ENCODE measurements at regions not wholly inside any gene's neighbourhood (a gene's known extent, or its start where the extent isn't known, plus 50 kb on each side); places are given as distances from the start of the nearest gene placed in this dataset.
"Not testable (repeated sequence)": the region's sequence is repeated elsewhere in the genome, so short reads cannot be mapped to it uniquely, and the experiment has no call there.

DNA sequence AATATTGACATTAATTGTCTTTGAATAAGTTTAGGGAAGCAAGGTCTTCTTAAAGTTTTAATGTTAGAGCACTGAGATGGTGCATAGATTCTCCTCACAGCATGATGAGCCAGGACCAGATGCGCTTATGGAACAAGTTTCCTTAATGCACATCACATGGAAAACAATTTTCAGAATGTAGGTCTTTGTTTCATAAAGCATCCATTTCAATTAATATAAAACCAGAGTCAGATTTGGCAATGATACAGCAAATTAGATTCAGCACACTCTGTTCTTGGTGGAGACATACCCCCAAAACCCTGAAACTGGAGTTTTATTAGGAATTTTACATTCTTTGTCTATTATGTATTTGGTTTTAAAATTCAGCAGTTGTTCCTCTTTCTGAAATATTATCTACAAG is 402.1 kb upstream of the SEMA6A start:
- intact Hi-C loops (cut with micrococcal nuclease): no loop called here
- no peak overlapping the region for H3K4me3 Mint-ChIP-seq
- no peaks in the 10 kb centered on the region for H3K27me3 Mint-ChIP-seq (ENCODE audit: insufficient read depth)
- no peak overlapping the region for H3K27ac Mint-ChIP-seq
- no peaks in the 10 kb centered on the region for H3K4me1 Mint-ChIP-seq (ENCODE audit: low read depth)
- no peaks in the 10 kb centered on the region for H3K36me3 Mint-ChIP-seq (ENCODE audit: low read depth)
- no peak for DNase-seq (ENCODE audit: low spot score)
- H3K9me3 Mint-ChIP-seq: no peaks in the 10 kb centered on the region

- H3K36me3 Mint-ChIP-seq (ENCODE audit: low read depth): no peaks in the 10 kb centered on the region
- H3K9me3 Mint-ChIP-seq: no peaks in the 10 kb centered on the region
- no peak overlapping the region for H3K27ac Mint-ChIP-seq
- H3K4me3 Mint-ChIP-seq: no peak overlapping the region
- intact Hi-C loops (cut with micrococcal nuclease): no loop called here
- H3K27me3 Mint-ChIP-seq (ENCODE audit: insufficient read depth): no peaks in the 10 kb centered on the region
- DNase-seq (ENCODE audit: low spot score): no peak
- no peaks in the 10 kb centered on the region for H3K4me1 Mint-ChIP-seq (ENCODE audit: low read depth)
These were observed 396.5 kb upstream of the SEMA6A start for GRCh38 chr5:116971131-116971530.

DNA sequence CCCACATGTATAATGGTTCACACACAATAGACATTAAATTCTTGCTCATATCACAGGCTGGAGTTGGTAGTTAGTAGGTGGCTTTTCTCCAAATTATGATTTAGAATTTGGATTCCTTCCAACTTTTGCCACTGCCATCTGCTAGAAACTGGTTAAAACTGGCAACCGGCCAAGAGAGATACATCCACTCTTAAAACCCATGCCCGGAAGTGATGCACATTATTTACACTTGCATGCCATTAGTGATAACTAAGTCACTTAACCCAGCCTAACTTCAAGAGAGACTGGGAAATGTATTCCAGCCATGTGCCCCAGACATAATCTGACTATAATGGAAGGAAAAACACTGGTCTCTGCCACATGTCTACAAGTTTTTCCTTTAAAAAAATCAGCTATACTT is 395.7 kb upstream of the SEMA6A start:
- H3K27ac Mint-ChIP-seq: no peak overlapping the region
- DNase-seq (ENCODE audit: low spot score): no peak

GRCh38 chr5:116964438-116964837 is 389.8 kb upstream of the SEMA6A start:
- intact Hi-C loops (cut with micrococcal nuclease): no loop called here
- no peaks in the 10 kb centered on the region for H3K9me3 Mint-ChIP-seq
- DNase-seq (ENCODE audit: low spot score): no peak
- no peaks in the 10 kb centered on the region for H3K36me3 Mint-ChIP-seq (ENCODE audit: low read depth)
- no peak overlapping the region for H3K4me3 Mint-ChIP-seq
- H3K27ac Mint-ChIP-seq: no peak overlapping the region
- H3K27me3 Mint-ChIP-seq (ENCODE audit: insufficient read depth): no peaks in the 10 kb centered on the region
- H3K4me1 Mint-ChIP-seq (ENCODE audit: low read depth): no peaks in the 10 kb centered on the region

More for the DNA sequence above, 395.7 kb upstream of the SEMA6A start:
- no peaks in the 10 kb centered on the region for H3K4me1 Mint-ChIP-seq (ENCODE audit: low read depth)
- H3K36me3 Mint-ChIP-seq (ENCODE audit: low read depth): no peaks in the 10 kb centered on the region
- no peaks in the 10 kb centered on the region for H3K27me3 Mint-ChIP-seq (ENCODE audit: insufficient read depth)
- H3K4me3 Mint-ChIP-seq: no peak overlapping the region
- no peaks in the 10 kb centered on the region for H3K9me3 Mint-ChIP-seq
- intact Hi-C loops (cut with micrococcal nuclease): no loop called here

DNA sequence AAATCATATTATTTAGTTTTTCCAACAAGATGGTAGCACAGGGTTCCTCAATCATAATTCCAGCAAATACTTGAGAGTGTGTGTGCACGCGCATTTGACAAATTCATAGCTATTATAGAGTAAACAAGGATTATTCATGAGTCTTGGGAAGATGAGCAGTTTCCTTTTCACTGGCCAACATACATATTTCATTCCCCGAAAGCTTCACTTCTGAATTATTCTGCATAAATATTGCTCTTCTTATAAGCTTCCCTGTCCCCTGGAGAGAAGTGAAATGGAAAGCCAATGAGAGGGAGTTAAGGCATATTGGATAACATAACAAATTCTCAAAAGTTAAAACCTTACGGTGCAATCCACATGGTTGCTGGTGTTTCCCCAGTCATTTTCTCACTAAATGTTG is 386.4 kb upstream of the SEMA6A start:
- Mint-ChIP-seq H3K36me3 (ENCODE audit: low read depth) (no peaks in the 10 kb centered on the region), H3K27me3 (ENCODE audit: insufficient read depth) (no peaks in the 10 kb centered on the region), H3K4me3 (no peak overlapping the region), H3K9me3 (no peaks in the 10 kb centered on the region), H3K4me1 (ENCODE audit: low read depth) (no peaks in the 10 kb centered on the region), H3K27ac (no peak overlapping the region)
- no peak for DNase-seq (ENCODE audit: low spot score)
- intact Hi-C loops (cut with micrococcal nuclease): no loop called here

DNA sequence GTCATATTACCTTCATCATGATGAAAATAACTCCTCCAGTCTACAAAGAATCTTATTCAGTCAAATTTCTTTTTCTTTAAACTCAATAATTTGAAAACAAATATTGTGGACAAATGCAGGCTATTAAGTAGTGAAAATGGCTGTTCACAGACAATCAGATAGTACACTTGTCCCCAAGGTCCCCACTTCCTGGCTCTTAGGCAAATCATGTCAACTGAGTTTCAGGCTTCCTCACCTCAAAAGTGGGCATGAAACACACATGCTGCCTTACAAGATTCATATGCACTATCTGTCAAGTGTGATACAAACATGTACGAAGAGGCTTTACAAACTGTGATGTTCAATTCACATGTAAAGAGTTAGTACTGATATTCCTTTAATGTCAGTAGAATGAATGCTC is 385.2 kb upstream of the SEMA6A start:
- H3K36me3 Mint-ChIP-seq (ENCODE audit: low read depth): no peaks in the 10 kb centered on the region
- intact Hi-C loops (cut with micrococcal nuclease): no loop called here
- H3K9me3 Mint-ChIP-seq: no peaks in the 10 kb centered on the region
- no peak overlapping the region for H3K27ac Mint-ChIP-seq
- DNase-seq (ENCODE audit: low spot score): no peak
- no peaks in the 10 kb centered on the region for H3K4me1 Mint-ChIP-seq (ENCODE audit: low read depth)
- H3K27me3 Mint-ChIP-seq (ENCODE audit: insufficient read depth): no peaks in the 10 kb centered on the region
- H3K4me3 Mint-ChIP-seq: no peak overlapping the region

DNA sequence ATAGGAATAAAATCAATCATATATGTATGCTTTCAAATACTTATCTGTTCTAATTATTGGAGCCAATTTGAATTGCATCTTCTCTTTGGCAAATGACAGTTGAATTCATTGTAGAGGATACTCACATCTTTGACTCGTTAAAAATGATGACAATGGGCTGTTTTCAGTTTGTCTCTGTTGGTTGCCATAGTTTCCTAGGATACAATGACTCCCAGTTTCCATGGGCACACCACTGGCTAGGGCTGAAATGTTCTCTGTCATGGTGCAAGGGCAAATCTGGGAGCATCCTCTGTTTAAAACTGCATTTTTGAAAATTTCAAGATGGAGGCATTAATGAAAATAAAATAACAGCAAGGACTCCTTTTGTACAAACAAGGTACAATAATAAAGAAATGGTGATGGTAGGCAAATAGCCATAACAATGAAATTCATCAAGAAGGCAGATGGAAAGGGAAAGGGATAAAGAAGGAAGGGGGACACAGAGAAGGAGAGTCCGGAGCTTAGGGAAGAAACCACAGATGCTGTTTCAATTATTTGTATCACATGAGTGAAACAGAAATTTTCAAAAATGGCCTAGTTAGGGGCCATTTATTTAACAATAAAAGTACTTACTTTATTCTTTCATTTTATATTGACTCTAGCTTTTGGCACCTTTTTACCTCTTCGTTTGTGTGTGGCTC is 378.8 kb upstream of the SEMA6A start:
- H3K36me3 Mint-ChIP-seq (ENCODE audit: low read depth): no peaks in the 10 kb centered on the region
- H3K4me3 Mint-ChIP-seq: no peak overlapping the region
- no peaks in the 10 kb centered on the region for H3K9me3 Mint-ChIP-seq
- intact Hi-C loops (cut with micrococcal nuclease): no loop called here
- DNase-seq (ENCODE audit: low spot score): no peak
- H3K27ac Mint-ChIP-seq: no peak overlapping the region
- no peaks in the 10 kb centered on the region for H3K4me1 Mint-ChIP-seq (ENCODE audit: low read depth)
- no peaks in the 10 kb centered on the region for H3K27me3 Mint-ChIP-seq (ENCODE audit: insufficient read depth)

DNA sequence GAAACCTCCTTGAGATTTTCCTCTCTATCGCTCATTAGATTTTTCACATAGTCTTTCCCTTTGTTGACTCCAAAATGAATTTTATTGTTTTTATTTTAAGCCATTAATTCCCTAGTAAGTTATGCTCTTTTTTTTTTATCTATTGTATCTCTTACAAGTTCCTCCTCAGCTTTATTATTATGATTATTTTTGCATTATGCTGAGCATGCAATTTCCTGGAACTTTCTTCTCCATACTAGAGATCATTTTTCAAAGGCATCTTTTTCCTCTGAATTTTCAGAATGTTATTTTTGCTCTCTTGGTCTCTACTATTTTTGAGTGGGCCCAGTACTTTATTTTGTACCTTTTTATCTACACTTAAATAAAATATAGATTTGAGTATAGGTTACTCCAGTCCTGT is 376.6 kb upstream of the SEMA6A start:
- Mint-ChIP-seq H3K9me3 (no peaks in the 10 kb centered on the region), H3K36me3 (ENCODE audit: low read depth) (no peaks in the 10 kb centered on the region), H3K27ac (no peak overlapping the region), H3K4me1 (ENCODE audit: low read depth) (no peaks in the 10 kb centered on the region), H3K27me3 (ENCODE audit: insufficient read depth) (no peaks in the 10 kb centered on the region), H3K4me3 (no peak overlapping the region)
- DNase-seq (ENCODE audit: low spot score): no peak
- intact Hi-C loops (cut with micrococcal nuclease): no loop called here

GRCh38 chr5:116947691-116948528 is 373.3 kb upstream of the SEMA6A start:
- Mint-ChIP-seq H3K4me1 (ENCODE audit: low read depth) (no peaks in the 10 kb centered on the region), H3K36me3 (ENCODE audit: low read depth) (no peaks in the 10 kb centered on the region), H3K27me3 (ENCODE audit: insufficient read depth) (no peaks in the 10 kb centered on the region), H3K4me3 (no peak overlapping the region), H3K27ac (no peak overlapping the region), H3K9me3 (no peaks in the 10 kb centered on the region)
- peak; percentile 38 for DNase-seq (ENCODE audit: low spot score)
- intact Hi-C loops (cut with micrococcal nuclease): loop anchor here (1.0 to 5.0 kb wide), 2 partner anchors 391 to 810 kb away; no protein-coding TSS in a partner anchor

- not testable (repeated sequence) for H3K4me1 Mint-ChIP-seq (ENCODE audit: low read depth); H3K27ac Mint-ChIP-seq; H3K4me3 Mint-ChIP-seq; H3K36me3 Mint-ChIP-seq (ENCODE audit: low read depth); DNase-seq (ENCODE audit: low spot score); H3K9me3 Mint-ChIP-seq; H3K27me3 Mint-ChIP-seq (ENCODE audit: insufficient read depth)
- intact Hi-C loops (cut with micrococcal nuclease): loop anchor here (5.0 kb wide), 1 partner anchor 388 kb away; no protein-coding TSS in a partner anchor
These were observed 371.2 kb upstream of the SEMA6A start for GRCh38 chr5:116945613-116946382.

- intact Hi-C loops (cut with micrococcal nuclease): no loop called here
- Mint-ChIP-seq H3K36me3 (ENCODE audit: low read depth) (no peaks in the 10 kb centered on the region), H3K4me1 (ENCODE audit: low read depth) (no peaks in the 10 kb centered on the region), H3K27ac (no peak overlapping the region), H3K4me3 (no peak overlapping the region), H3K27me3 (ENCODE audit: insufficient read depth) (peaks cover 1% of the 10 kb centered on the region), H3K9me3 (no peaks in the 10 kb centered on the region)
- no peak for DNase-seq (ENCODE audit: low spot score)
These were observed 369.6 kb upstream of the SEMA6A start for GRCh38 chr5:116944183-116944582.

- Mint-ChIP-seq H3K4me3 (no peak overlapping the region), H3K27ac (no peak overlapping the region), H3K4me1 (ENCODE audit: low read depth) (no peaks in the 10 kb centered on the region), H3K27me3 (ENCODE audit: insufficient read depth) (peaks cover 1% of the 10 kb centered on the region), H3K9me3 (no peaks in the 10 kb centered on the region), H3K36me3 (ENCODE audit: low read depth) (no peaks in the 10 kb centered on the region)
- DNase-seq (ENCODE audit: low spot score): no peak
- intact Hi-C loops (cut with micrococcal nuclease): no loop called here
These were observed 368.0 kb upstream of the SEMA6A start for GRCh38 chr5:116942622-116943021.

GRCh38 chr5:116939641-116940040 is 365.0 kb upstream of the SEMA6A start:
- Mint-ChIP-seq H3K36me3 (ENCODE audit: low read depth) (no peaks in the 10 kb centered on the region), H3K4me3 (no peak overlapping the region), H3K27me3 (ENCODE audit: insufficient read depth) (peaks cover 1% of the 10 kb centered on the region), H3K9me3 (no peaks in the 10 kb centered on the region), H3K27ac (no peak overlapping the region), H3K4me1 (ENCODE audit: low read depth) (no peaks in the 10 kb centered on the region)
- intact Hi-C loops (cut with micrococcal nuclease): no loop called here
- DNase-seq (ENCODE audit: low spot score): no peak
